Liver (tissue), 8 donors: ENCODE measurements at regions not wholly inside any gene's neighbourhood (a gene's known extent, or its start where the extent isn't known, plus 50 kb on each side); places are given as distances from the start of the nearest gene placed in this dataset.

Source experiments
- DNase-seq: peaks from one replicate; pipeline ENCODE4 v3.0.0-alpha.2; 2017; ENCODE audit warnings: low spot score
- H3K27ac ChIP-seq, 2 donors: one replicate each; pipeline ENCODE4 v1.7.0; 2013; ENCODE audit warnings: inconsistent platforms in 2 of 2, low read length in 2 of 2, control low read depth in 1 of 2, low read depth in 1 of 2, mild to moderate bottlenecking in 1 of 2
- H3K27me3 ChIP-seq, 4 donors: one replicate each; pipeline versions ENCODE4 v1.6.1 to v1.7.0; 2013; ENCODE audit warnings: low read length in 3 of 4, inconsistent platforms in 1 of 4, mild to moderate bottlenecking in 1 of 4, moderate library complexity in 1 of 4; ENCODE audit not compliant: control insufficient read depth in 4 of 4, insufficient read depth in 4 of 4
- H3K36me3 ChIP-seq, 4 donors: one replicate each; pipeline versions ENCODE4 v1.6.1 to v1.7.0; 2013; ENCODE audit warnings: low read length in 3 of 4, mild to moderate bottlenecking in 3 of 4, low read depth in 1 of 4, moderate library complexity in 1 of 4; ENCODE audit not compliant: control insufficient read depth in 4 of 4, insufficient read depth in 3 of 4
- H3K4me1 ChIP-seq, 4 donors: one replicate each; pipeline versions ENCODE4 v1.6.1 to v1.7.0; 2013; ENCODE audit warnings: low read length in 3 of 4, mild to moderate bottlenecking in 3 of 4, moderate library complexity in 1 of 4; ENCODE audit not compliant: control insufficient read depth in 4 of 4, insufficient read depth in 4 of 4
- H3K4me3 ChIP-seq, 3 donors: one replicate each; pipeline versions ENCODE4 v1.6.1 to v1.7.0; 2013; ENCODE audit warnings: low read length in 3 of 3, control low read depth in 1 of 3, low read depth in 1 of 3, mild to moderate bottlenecking in 1 of 3
- H3K9ac ChIP-seq, 2 donors: one replicate each; pipeline ENCODE4 v1.7.0; 2013; ENCODE audit warnings: low read length in 2 of 2, mild to moderate bottlenecking in 2 of 2, moderate library complexity in 2 of 2, control low read depth in 1 of 2, low read depth in 1 of 2
- H3K9me3 ChIP-seq, 4 donors: one replicate each; pipeline versions ENCODE4 v1.6.1 to v1.7.0; 2013; ENCODE audit warnings: low read length in 3 of 4; ENCODE audit not compliant: control insufficient read depth in 4 of 4
- ATF3 ChIP-seq: IDR thresholded peaks from 2 replicates; pipeline ENCODE4 v1.6.1; 2016; ENCODE audit warnings: antibody characterized with exemption
- CTCF ChIP-seq: fragments of 150-350 bp; IDR thresholded peaks from 2 replicates; pipeline ENCODE4 v1.5.1; 2017; ENCODE audit warnings: improper control_type of control experiment, low read depth, low read length; ENCODE audit not compliant: missing input control
- EGR1 ChIP-seq, 2 donors: IDR thresholded peaks; 2 replicates each; pipeline ENCODE4 v1.6.1; 2016 to 2018; ENCODE audit warnings: antibody characterized with exemption in 2 of 2, low read depth in 2 of 2
- FOXA1 ChIP-seq: IDR thresholded peaks from 2 replicates; pipeline ENCODE4 v1.6.1; 2016; ENCODE audit warnings: antibody characterized with exemption
- FOXA2 ChIP-seq: IDR thresholded peaks from 2 replicates; pipeline ENCODE4 v1.6.1; 2016; ENCODE audit warnings: antibody characterized with exemption
- GABPA ChIP-seq, 2 donors: IDR thresholded peaks in 1 of 2; conservative IDR thresholded peaks in 1 of 2; 2 replicates each; pipeline ENCODE4 v1.6.1; 2016; ENCODE audit warnings: antibody characterized with exemption in 2 of 2, mild to moderate bottlenecking in 1 of 2, moderate library complexity in 1 of 2
- HNF4A ChIP-seq, 2 donors: conservative IDR thresholded peaks; 2 replicates each; pipeline ENCODE4 v1.6.1; 2016; ENCODE audit warnings: antibody characterized with exemption in 2 of 2, mild to moderate bottlenecking in 2 of 2
- HNF4G ChIP-seq: IDR thresholded peaks from 2 replicates; pipeline ENCODE4 v1.6.1; 2016; ENCODE audit warnings: antibody characterized with exemption
- JUND ChIP-seq, 2 donors: IDR thresholded peaks; 2 replicates each; pipeline ENCODE4 v1.6.1; 2016; ENCODE audit warnings: antibody characterized with exemption in 2 of 2
- MAX ChIP-seq: IDR thresholded peaks from 2 replicates; pipeline ENCODE4 v1.6.1; 2016; ENCODE audit warnings: antibody characterized with exemption
- NR2F2 ChIP-seq: IDR thresholded peaks from 2 replicates; pipeline ENCODE4 v1.6.1; 2016; ENCODE audit warnings: antibody characterized with exemption
- RAD21 ChIP-seq, 2 donors: IDR thresholded peaks; 2 replicates each; pipeline ENCODE4 v1.6.1; 2016; ENCODE audit warnings: antibody characterized with exemption in 2 of 2, mild to moderate bottlenecking in 2 of 2
- REST ChIP-seq: IDR thresholded peaks from 2 replicates; pipeline ENCODE4 v1.6.1; 2016; ENCODE audit warnings: antibody characterized with exemption, mild to moderate bottlenecking
- RXRA ChIP-seq, 2 donors: IDR thresholded peaks; 2 replicates each; pipeline ENCODE4 v1.6.1; 2017 to 2018; ENCODE audit warnings: antibody characterized with exemption in 2 of 2, mild to moderate bottlenecking in 1 of 2
- SP1 ChIP-seq: IDR thresholded peaks from 2 replicates; pipeline ENCODE4 v1.6.1; 2018; ENCODE audit warnings: antibody characterized with exemption, mild to moderate bottlenecking
- TAF1 ChIP-seq: conservative IDR thresholded peaks from 2 replicates; pipeline ENCODE4 v1.6.1; 2016; ENCODE audit warnings: antibody characterized with exemption, mild to moderate bottlenecking
- YY1 ChIP-seq: IDR thresholded peaks from 2 replicates; pipeline ENCODE4 v1.6.1; 2016; ENCODE audit warnings: antibody characterized with exemption, mild to moderate bottlenecking
- ZBTB33 ChIP-seq: IDR thresholded peaks from 2 replicates; pipeline ENCODE4 v1.6.1; 2016; ENCODE audit warnings: antibody characterized with exemption
- WGBS: extraction: QIAGEN DNeasy Blood & Tissue Kit; methylation state at CpG from one replicate; pipeline ENCODE4 v1.1.7; 2013; 5-methylcytosine and 5-hydroxymethylcytosine counted together
- donor health status: healthy.
- donor health status: healthy.
- donor health status: healthy.
- donor health status: healthy.
- donor health status: healthy.

GRCh38 chr2:12596771-12597170, 120.0 kb upstream of the TRIB2 start (continued):
- TF ChIP-seq CTCF = no peak
- no peak for TF ChIP-seq RXRA (IDR thresholded peaks at IDR 0.05)
- TF ChIP-seq ATF3 = no peak
- TF ChIP-seq RAD21 (IDR thresholded peaks at IDR 0.05) = no peak
- TF ChIP-seq HNF4A (conservative IDR thresholded peaks at IDR 0.05) = no peak
- TF ChIP-seq YY1 = no peak
- no peak for TF ChIP-seq FOXA2
- TF ChIP-seq HNF4G = no peak
- TF ChIP-seq EGR1 (IDR thresholded peaks at IDR 0.05; ENCODE audit: low read depth in 2 of 2) = no peak

- Histone ChIP-seq H3K27ac (no peak overlapping the region), H3K4me3 (no peak overlapping the region), H3K9me3 (no peaks in the 10 kb centered on the region), H3K27me3 (no peaks in the 10 kb centered on the region), H3K36me3 (no peaks in the 10 kb centered on the region), H3K4me1 (no peaks in the 10 kb centered on the region), H3K9ac (no peak overlapping the region)
- TF ChIP-seq JUND (IDR thresholded peaks at IDR 0.05) (no peak), TAF1 (no peak), CTCF (no peak), EGR1 (IDR thresholded peaks at IDR 0.05; ENCODE audit: low read depth in 2 of 2) (no peak), YY1 (no peak), SP1 (no peak), ATF3 (no peak), FOXA2 (no peak), MAX (no peak), NR2F2 (no peak), RXRA (IDR thresholded peaks at IDR 0.05) (no peak), GABPA (IDR thresholded peaks at IDR 0.05 in 1 of 2, conservative IDR thresholded peaks at IDR 0.05 in 1 of 2) (no peak), REST (no peak), HNF4G (no peak), FOXA1 (no peak), ZBTB33 (no peak)
- 87% methylated on average over 2 of the region's 2 CpGs for WGBS
- DNase-seq = no peak
Measured at GRCh38 chr2:12597610-12598009, 119.1 kb upstream of the TRIB2 start.
